ENCODE measurements at regions not wholly inside any gene's neighbourhood (a gene's known extent, or its start where the extent isn't known, plus 50 kb on each side); places are given as distances from the start of the nearest gene placed in this dataset.
A peak's percentile ranks its signal among the peaks of the same experiment; 100 is the strongest.
"Not testable (repeated sequence)": the region's sequence is repeated elsewhere in the genome, so short reads cannot be mapped to it uniquely, and the experiment has no call there.

DNA sequence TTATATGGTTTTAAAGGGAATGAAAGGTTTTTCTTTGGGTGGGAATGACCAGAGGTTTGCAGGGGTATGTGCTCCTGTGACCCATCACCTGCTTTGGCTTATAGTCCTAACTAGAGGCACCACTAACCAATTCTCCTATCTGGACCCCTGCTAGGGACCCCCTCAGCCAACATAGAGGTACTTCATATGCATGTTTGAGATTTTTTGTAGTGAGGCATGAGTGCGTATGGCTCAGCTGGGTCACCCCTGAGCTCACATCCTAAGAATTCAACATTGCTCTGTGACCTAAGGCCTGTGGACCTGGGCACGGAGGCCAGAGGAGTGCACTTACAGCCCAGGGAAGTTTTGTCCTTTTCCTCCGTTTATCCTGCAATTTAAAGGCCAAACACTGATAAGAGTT lies 68.4 kb upstream of the EEF1E1 start:
- Mint-ChIP-seq H3K4me1 (peaks cover 34% of the 10 kb centered on the region), H3K27ac (no peak overlapping the region)

DNA sequence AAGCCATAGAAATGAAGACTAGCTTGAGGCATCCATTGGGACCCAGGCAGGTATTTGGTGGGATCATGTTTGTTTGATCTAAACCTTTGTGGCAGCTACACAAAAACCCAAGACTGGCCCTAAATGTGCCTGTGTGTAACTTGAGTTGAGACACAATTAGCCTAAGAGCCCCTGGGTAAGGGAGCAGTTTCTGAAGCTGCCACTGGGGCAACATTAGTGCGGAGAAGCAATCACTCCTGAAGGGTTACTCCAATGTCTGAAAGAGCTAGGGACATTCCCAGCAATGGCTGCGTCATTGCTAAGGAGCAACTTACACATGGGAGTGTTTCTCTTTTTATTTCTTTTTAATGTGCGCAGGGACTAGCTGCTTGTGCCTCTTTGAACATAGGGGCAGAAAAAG lies 67.9 kb upstream of the EEF1E1 start:
- no peak overlapping the region for H3K27ac Mint-ChIP-seq
- no peak overlapping the region for H3K4me3 Mint-ChIP-seq
- H3K27me3 Mint-ChIP-seq (ENCODE audit: low read depth) = no peaks in the 10 kb centered on the region
- peaks cover 6% of the 10 kb centered on the region for H3K36me3 Mint-ChIP-seq
- TF ChIP-seq, protein P1, sequence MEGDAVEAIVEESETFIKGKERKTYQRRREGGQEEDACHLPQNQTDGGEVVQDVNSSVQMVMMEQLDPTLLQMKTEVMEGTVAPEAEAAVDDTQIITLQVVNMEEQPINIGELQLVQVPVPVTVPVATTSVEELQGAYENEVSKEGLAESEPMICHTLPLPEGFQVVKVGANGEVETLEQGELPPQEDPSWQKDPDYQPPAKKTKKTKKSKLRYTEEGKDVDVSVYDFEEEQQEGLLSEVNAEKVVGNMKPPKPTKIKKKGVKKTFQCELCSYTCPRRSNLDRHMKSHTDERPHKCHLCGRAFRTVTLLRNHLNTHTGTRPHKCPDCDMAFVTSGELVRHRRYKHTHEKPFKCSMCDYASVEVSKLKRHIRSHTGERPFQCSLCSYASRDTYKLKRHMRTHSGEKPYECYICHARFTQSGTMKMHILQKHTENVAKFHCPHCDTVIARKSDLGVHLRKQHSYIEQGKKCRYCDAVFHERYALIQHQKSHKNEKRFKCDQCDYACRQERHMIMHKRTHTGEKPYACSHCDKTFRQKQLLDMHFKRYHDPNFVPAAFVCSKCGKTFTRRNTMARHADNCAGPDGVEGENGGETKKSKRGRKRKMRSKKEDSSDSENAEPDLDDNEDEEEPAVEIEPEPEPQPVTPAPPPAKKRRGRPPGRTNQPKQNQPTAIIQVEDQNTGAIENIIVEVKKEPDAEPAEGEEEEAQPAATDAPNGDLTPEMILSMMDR (IDR thresholded peaks at IDR 0.05; ENCODE audit: unreplicated experiment) = no peak
- H3K4me1 Mint-ChIP-seq = peaks cover 32% of the 10 kb centered on the region
- peaks cover 12% of the 10 kb centered on the region for H3K9me3 Mint-ChIP-seq
- no peak for DNase-seq (ENCODE audit: low spot score in 2 of 2, unreplicated experiment in 2 of 2)

More for the DNA sequence above, 68.4 kb upstream of the EEF1E1 start:
- TF ChIP-seq, protein P1 (IDR thresholded peaks at IDR 0.05; ENCODE audit: unreplicated experiment) = no peak
- Mint-ChIP-seq H3K9me3 (peaks cover 12% of the 10 kb centered on the region), H3K4me3 (no peak overlapping the region), H3K36me3 (peaks cover 6% of the 10 kb centered on the region), H3K27me3 (ENCODE audit: low read depth) (no peaks in the 10 kb centered on the region)
- no peak for DNase-seq (ENCODE audit: low spot score in 2 of 2, unreplicated experiment in 2 of 2)

GRCh38 chr6:8166156-8166555 lies 63.8 kb upstream of the EEF1E1 start:
- TF ChIP-seq, protein P1 (IDR thresholded peaks at IDR 0.05; ENCODE audit: unreplicated experiment) = no peak
- Mint-ChIP-seq H3K27me3 (ENCODE audit: low read depth) (no peaks in the 10 kb centered on the region), H3K36me3 (no peaks in the 10 kb centered on the region), H3K4me1 (peaks cover 21% of the 10 kb centered on the region), H3K27ac (no peak overlapping the region), H3K9me3 (no peaks in the 10 kb centered on the region), H3K4me3 (no peak overlapping the region)
- DNase-seq (ENCODE audit: low spot score in 2 of 2, unreplicated experiment in 2 of 2) = no peak

GRCh38 chr6:8165008-8165407 lies 62.7 kb upstream of the EEF1E1 start:
- not testable (repeated sequence) for H3K4me3 Mint-ChIP-seq; H3K36me3 Mint-ChIP-seq; H3K27ac Mint-ChIP-seq; H3K9me3 Mint-ChIP-seq; DNase-seq (ENCODE audit: low spot score in 2 of 2, unreplicated experiment in 2 of 2); H3K27me3 Mint-ChIP-seq (ENCODE audit: low read depth)
- H3K4me1 Mint-ChIP-seq = peaks cover 23% of the 10 kb centered on the region

DNA sequence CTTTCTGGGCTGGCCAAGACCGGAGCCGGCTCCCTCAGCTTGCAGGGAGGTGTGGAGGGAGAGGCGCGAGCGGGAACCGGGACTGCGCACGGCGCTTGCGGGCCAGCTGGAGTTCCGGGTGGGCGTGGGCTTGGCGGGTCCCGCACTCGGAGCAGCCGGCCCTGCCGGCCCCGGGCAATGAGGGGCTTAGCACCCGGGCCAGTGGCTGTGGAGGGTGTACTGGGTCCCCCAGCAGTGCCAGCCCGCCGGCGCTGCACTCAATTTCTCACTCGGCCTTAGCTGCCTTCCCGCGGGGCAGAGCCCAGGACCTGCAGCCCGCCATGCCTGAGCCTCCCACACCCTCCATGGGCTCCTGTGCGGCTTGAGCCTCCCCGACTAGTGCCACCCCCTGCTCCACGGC lies 61.9 kb upstream of the EEF1E1 start:
- not testable (repeated sequence) for H3K27ac Mint-ChIP-seq; H3K36me3 Mint-ChIP-seq; H3K27me3 Mint-ChIP-seq (ENCODE audit: low read depth); H3K4me3 Mint-ChIP-seq; H3K9me3 Mint-ChIP-seq; DNase-seq (ENCODE audit: low spot score in 2 of 2, unreplicated experiment in 2 of 2)
- peaks cover 26% of the 10 kb centered on the region for H3K4me1 Mint-ChIP-seq

DNA sequence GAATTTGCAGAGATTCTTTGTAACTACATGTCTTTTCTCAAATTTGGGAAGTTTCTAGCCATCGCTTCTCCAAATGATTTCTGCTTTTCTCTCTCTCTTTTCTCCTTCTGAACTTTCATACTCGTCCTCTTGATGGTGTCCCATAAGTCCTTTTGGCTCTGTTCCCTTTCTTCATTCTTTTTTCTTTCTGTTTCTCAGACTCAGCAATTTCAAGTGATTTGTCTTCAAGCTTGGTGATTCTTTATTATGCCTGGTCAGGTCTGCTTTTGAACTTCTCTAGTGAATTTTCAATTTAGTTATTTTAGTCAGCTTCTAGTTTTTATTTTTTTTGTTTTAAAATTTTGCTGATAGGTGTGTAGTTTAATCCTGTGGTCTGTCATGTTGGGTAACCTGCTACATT lies 57.6 kb upstream of the EEF1E1 start:
- peak overlapping the region; percentile 17 for H3K27ac Mint-ChIP-seq
- peaks cover 13% of the 10 kb centered on the region for H3K9me3 Mint-ChIP-seq
- no peaks in the 10 kb centered on the region for H3K27me3 Mint-ChIP-seq (ENCODE audit: low read depth)
- H3K36me3 Mint-ChIP-seq = peaks cover 6% of the 10 kb centered on the region
- H3K4me3 Mint-ChIP-seq = no peak overlapping the region
- TF ChIP-seq, protein P1 (IDR thresholded peaks at IDR 0.05; ENCODE audit: unreplicated experiment) = no peak
- DNase-seq (ENCODE audit: low spot score in 2 of 2, unreplicated experiment in 2 of 2) = no peak
- H3K4me1 Mint-ChIP-seq = peaks cover 19% of the 10 kb centered on the region

GRCh38 chr6:8157839-8158238 lies 55.5 kb upstream of the EEF1E1 start:
- DNase-seq (ENCODE audit: low spot score in 2 of 2, unreplicated experiment in 2 of 2) = no peak
- peaks cover 13% of the 10 kb centered on the region for H3K9me3 Mint-ChIP-seq
- peak overlapping the region; percentile 10 for H3K27ac Mint-ChIP-seq
- H3K27me3 Mint-ChIP-seq (ENCODE audit: low read depth) = no peaks in the 10 kb centered on the region
- H3K36me3 Mint-ChIP-seq = peaks cover 6% of the 10 kb centered on the region
- H3K4me3 Mint-ChIP-seq = no peak overlapping the region
- peaks cover 28% of the 10 kb centered on the region for H3K4me1 Mint-ChIP-seq
- TF ChIP-seq, protein P1 (IDR thresholded peaks at IDR 0.05; ENCODE audit: unreplicated experiment) = no peak

Measured in mesothelial cell of epicardium (in vitro differentiated cells).